GM19397 (cell line): ENCODE measurements at regions not wholly inside any gene's neighbourhood (a gene's known extent, or its start where the extent isn't known, plus 50 kb on each side); places are given as distances from the start of the nearest gene placed in this dataset.
"Not testable (repeated sequence)": the region's sequence is repeated elsewhere in the genome, so short reads cannot be mapped to it uniquely, and the experiment has no call there.

Experiments
- ATAC-seq: cut with Tn5 transposase; IDR thresholded peaks from one replicate; pipeline ENCODE4 v1.9.1; 2021; ENCODE audit warnings: mild to moderate bottlenecking, moderate library complexity; ENCODE audit not compliant: unreplicated experiment

GRCh38 chr18:1267021-1267420 is 362.4 kb downstream of the ADCYAP1 start:
- ATAC-seq = no peak

GRCh38 chr18:1270081-1270480 is 365.4 kb downstream of the ADCYAP1 start:
- no peak for ATAC-seq

- ATAC-seq = no peak
Observed at GRCh38 chr18:1273469-1273868, 368.8 kb downstream of the ADCYAP1 start.

- no peak for ATAC-seq
Observed at GRCh38 chr18:1292167-1292566, 387.5 kb downstream of the ADCYAP1 start.

- ATAC-seq = no peak
Observed at GRCh38 chr18:1294229-1294628, 389.6 kb downstream of the ADCYAP1 start.

- no peak for ATAC-seq
Observed at GRCh38 chr18:1296237-1296636, 391.6 kb downstream of the ADCYAP1 start.

GRCh38 chr18:1302861-1303260 is 398.2 kb downstream of the ADCYAP1 start:
- ATAC-seq = no peak

- no peak for ATAC-seq
Observed at GRCh38 chr18:1304392-1304992, 399.8 kb downstream of the ADCYAP1 start.

- no peak for ATAC-seq
Observed at GRCh38 chr18:1306641-1307040, 402.0 kb downstream of the ADCYAP1 start.

GRCh38 chr18:1308686-1309085 is 404.0 kb downstream of the ADCYAP1 start:
- ATAC-seq = no peak

- no peak for ATAC-seq
Observed at GRCh38 chr18:1311376-1311775, 406.7 kb downstream of the ADCYAP1 start.

GRCh38 chr18:1335345-1335744 is 430.7 kb downstream of the ADCYAP1 start:
- not testable (repeated sequence) for ATAC-seq

GRCh38 chr18:1350931-1351450 is 446.3 kb downstream of the ADCYAP1 start:
- no peak for ATAC-seq

- ATAC-seq = no peak
Observed at GRCh38 chr18:1353025-1353424, 448.4 kb downstream of the ADCYAP1 start.

GRCh38 chr18:1357724-1358123 is 453.1 kb downstream of the ADCYAP1 start:
- no peak for ATAC-seq

GRCh38 chr18:1361936-1362335 is 457.3 kb downstream of the ADCYAP1 start:
- no peak for ATAC-seq

GRCh38 chr18:1370552-1370951 is 465.9 kb downstream of the ADCYAP1 start:
- ATAC-seq = no peak

- ATAC-seq = no peak
Observed at GRCh38 chr18:1371724-1372123, 467.1 kb downstream of the ADCYAP1 start.

- no peak for ATAC-seq
Observed at GRCh38 chr18:1383465-1383864, 478.8 kb downstream of the ADCYAP1 start.

GRCh38 chr18:1388468-1388867 is 483.8 kb downstream of the ADCYAP1 start:
- ATAC-seq = not testable (repeated sequence)

GRCh38 chr18:1392046-1392445 is 487.4 kb downstream of the ADCYAP1 start:
- no peak for ATAC-seq

- no peak for ATAC-seq
Observed at GRCh38 chr18:1392865-1393734, 488.4 kb downstream of the ADCYAP1 start.
